ENCODE measurements at regions not wholly inside any gene's neighbourhood (a gene's known extent, or its start where the extent isn't known, plus 50 kb on each side); places are given as distances from the start of the nearest gene placed in this dataset.

- no peak for DNase-seq (ENCODE audit: low spot score)
- ATAC-seq (ENCODE audit: low FRiP score) = no peak
- TF ChIP-seq, protein P1, sequence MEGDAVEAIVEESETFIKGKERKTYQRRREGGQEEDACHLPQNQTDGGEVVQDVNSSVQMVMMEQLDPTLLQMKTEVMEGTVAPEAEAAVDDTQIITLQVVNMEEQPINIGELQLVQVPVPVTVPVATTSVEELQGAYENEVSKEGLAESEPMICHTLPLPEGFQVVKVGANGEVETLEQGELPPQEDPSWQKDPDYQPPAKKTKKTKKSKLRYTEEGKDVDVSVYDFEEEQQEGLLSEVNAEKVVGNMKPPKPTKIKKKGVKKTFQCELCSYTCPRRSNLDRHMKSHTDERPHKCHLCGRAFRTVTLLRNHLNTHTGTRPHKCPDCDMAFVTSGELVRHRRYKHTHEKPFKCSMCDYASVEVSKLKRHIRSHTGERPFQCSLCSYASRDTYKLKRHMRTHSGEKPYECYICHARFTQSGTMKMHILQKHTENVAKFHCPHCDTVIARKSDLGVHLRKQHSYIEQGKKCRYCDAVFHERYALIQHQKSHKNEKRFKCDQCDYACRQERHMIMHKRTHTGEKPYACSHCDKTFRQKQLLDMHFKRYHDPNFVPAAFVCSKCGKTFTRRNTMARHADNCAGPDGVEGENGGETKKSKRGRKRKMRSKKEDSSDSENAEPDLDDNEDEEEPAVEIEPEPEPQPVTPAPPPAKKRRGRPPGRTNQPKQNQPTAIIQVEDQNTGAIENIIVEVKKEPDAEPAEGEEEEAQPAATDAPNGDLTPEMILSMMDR (IDR thresholded peaks at IDR 0.05) = no peak
These were observed 692.6 kb upstream of the SLITRK1 start for GRCh38 chr13:84574851-84575250.

GRCh38 chr13:84571264-84571663 is 689.0 kb upstream of the SLITRK1 start:
- ATAC-seq (ENCODE audit: low FRiP score) (no peak), DNase-seq (ENCODE audit: low spot score) (no peak)

GRCh38 chr13:84570831-84571230 is 688.6 kb upstream of the SLITRK1 start:
- no peak for ATAC-seq (ENCODE audit: low FRiP score)
- TF ChIP-seq, protein P1 (IDR thresholded peaks at IDR 0.05) = no peak

More at GRCh38 chr13:84571264-84571663, 689.0 kb upstream of the SLITRK1 start:
- TF ChIP-seq, protein P1 (IDR thresholded peaks at IDR 0.05) = no peak

DNA sequence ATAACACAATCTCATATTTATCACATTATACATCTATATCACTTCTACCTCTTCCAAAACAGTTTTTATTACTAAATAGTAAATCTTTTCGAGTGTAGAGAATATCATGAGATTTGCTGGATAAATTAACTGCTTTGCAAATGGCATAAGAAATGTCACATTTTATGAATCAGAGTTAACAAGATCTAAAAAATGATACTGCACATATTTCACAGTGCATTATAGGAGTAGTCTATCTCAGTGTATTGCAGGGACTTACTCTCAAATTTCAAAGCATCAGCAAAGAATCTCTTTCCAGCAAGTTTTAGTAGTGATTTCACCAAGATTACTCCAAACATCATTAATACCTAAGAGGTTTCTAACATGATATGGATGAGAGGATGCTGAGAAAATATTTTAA is 687.1 kb upstream of the SLITRK1 start:
- TF ChIP-seq, protein P1 (IDR thresholded peaks at IDR 0.05) = no peak
- no peak for ATAC-seq (ENCODE audit: low FRiP score)
- no peak for DNase-seq (ENCODE audit: low spot score)

More at GRCh38 chr13:84570831-84571230, 688.6 kb upstream of the SLITRK1 start:
- DNase-seq (ENCODE audit: low spot score) = no peak

- TF ChIP-seq, protein P1 (IDR thresholded peaks at IDR 0.05) = no peak
- no peak for DNase-seq (ENCODE audit: low spot score)
- ATAC-seq (ENCODE audit: low FRiP score) = no peak
These were observed 685.6 kb upstream of the SLITRK1 start for GRCh38 chr13:84567848-84568247.

GRCh38 chr13:84566780-84567179 is 684.5 kb upstream of the SLITRK1 start:
- TF ChIP-seq, protein P1 (IDR thresholded peaks at IDR 0.05) = no peak
- DNase-seq (ENCODE audit: low spot score) = no peak
- ATAC-seq (ENCODE audit: low FRiP score) = no peak

GRCh38 chr13:84563611-84564010 is 681.3 kb upstream of the SLITRK1 start:
- DNase-seq (ENCODE audit: low spot score) (no peak), ATAC-seq (ENCODE audit: low FRiP score) (no peak)
- TF ChIP-seq, protein P1 (IDR thresholded peaks at IDR 0.05) = no peak

Data from omental fat pad (tissue), 3 donors.